HAP-1 (cell line): ENCODE measurements at regions not wholly inside any gene's neighbourhood (a gene's known extent, or its start where the extent isn't known, plus 50 kb on each side); places are given as distances from the start of the nearest gene placed in this dataset.
A peak's percentile ranks its signal among the peaks of the same experiment; 100 is the strongest.
"Not testable (repeated sequence)": the region's sequence is repeated elsewhere in the genome, so short reads cannot be mapped to it uniquely, and the experiment has no call there.

Experiments
- DNase-seq, 2 experiments: peaks; one replicate each; pipeline ENCODE4 v3.0.0-alpha.2; 2016 to 2020; ENCODE audit warnings: low spot score in 2 of 2
- H3K27me3 ChIP-seq: fragments of 250-450 bp; sonication (Bioruptor Pico); 2 replicates; pipeline ENCODE4 v1.5.1; 2020; ENCODE audit warnings: low read depth, mild to moderate bottlenecking, moderate library complexity
- H3K36me3 ChIP-seq: fragments of 250-450 bp; sonication (Bioruptor Pico); replicated peaks from 2 replicates; pipeline ENCODE4 v1.5.1; 2020; ENCODE audit warnings: mild to moderate bottlenecking
- H3K4me1 ChIP-seq: fragments of 250-450 bp; sonication (Bioruptor Pico); 2 replicates; pipeline ENCODE4 v1.5.1; 2020; ENCODE audit warnings: mild to moderate bottlenecking
- H3K4me3 ChIP-seq: fragments of 250-450 bp; sonication (Bioruptor Pico); 2 replicates; pipeline ENCODE4 v1.5.1; 2020; ENCODE audit warnings: mild to moderate bottlenecking, moderate library complexity
- H3K9me3 ChIP-seq: fragments of 250-450 bp; sonication (Bioruptor Pico); 2 replicates; pipeline ENCODE4 v1.5.1; 2020; ENCODE audit warnings: mild to moderate bottlenecking, moderate library complexity
- in situ Hi-C: fragments of 300-500 bp; cut with MboI; formaldehyde crosslinking; loops from 3 replicates; pipeline ENCODE4 v1.14.3; 2020; ENCODE audit warnings: low sequenced_read_pairs, inconsistent platforms, mixed read lengths

- H3K4me1 ChIP-seq = not testable (repeated sequence)
These were observed 143.4 kb upstream of the POGK start for GRCh38 chr1:166695834-166696233.

GRCh38 chr1:166698771-166699170, 140.5 kb upstream of the POGK start:
- Histone ChIP-seq H3K36me3 (no peaks in the 10 kb centered on the region), H3K9me3 (no peaks in the 10 kb centered on the region), H3K4me1 (peaks cover 29% of the 10 kb centered on the region), H3K4me3 (no peak overlapping the region), H3K27me3 (no peaks in the 10 kb centered on the region)
- DNase-seq = no peak
- in situ Hi-C loops = no loop called here

More at GRCh38 chr1:166695834-166696233, 143.4 kb upstream of the POGK start:
- H3K36me3 ChIP-seq, H3K4me3 ChIP-seq, H3K27me3 ChIP-seq, H3K9me3 ChIP-seq, in situ Hi-C loops, DNase-seq: not testable (repeated sequence)

DNA sequence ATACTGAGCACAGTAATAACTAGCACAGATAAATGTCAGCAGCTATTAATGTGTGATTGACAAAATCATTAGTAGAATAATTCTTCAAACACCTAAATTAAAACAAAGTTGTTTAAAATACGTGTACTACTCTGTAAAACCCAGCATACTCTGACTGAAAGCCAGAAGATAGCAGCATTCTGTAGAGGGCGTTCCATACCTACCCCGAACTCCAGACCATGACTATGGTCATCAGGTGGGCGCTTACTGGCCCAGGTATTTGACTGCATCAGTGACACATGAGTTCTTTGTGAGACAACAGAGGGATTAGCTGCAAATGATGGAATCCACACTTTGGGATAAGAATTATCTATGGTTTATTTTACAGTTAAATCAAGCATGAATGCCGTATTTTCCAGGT, 139.7 kb upstream of the POGK start:
- Histone ChIP-seq H3K9me3 (no peaks in the 10 kb centered on the region), H3K36me3 (no peaks in the 10 kb centered on the region), H3K27me3 (no peaks in the 10 kb centered on the region), H3K4me3 (no peak overlapping the region), H3K4me1 (peaks cover 29% of the 10 kb centered on the region)
- in situ Hi-C loops = no loop called here
- DNase-seq = no peak

DNA sequence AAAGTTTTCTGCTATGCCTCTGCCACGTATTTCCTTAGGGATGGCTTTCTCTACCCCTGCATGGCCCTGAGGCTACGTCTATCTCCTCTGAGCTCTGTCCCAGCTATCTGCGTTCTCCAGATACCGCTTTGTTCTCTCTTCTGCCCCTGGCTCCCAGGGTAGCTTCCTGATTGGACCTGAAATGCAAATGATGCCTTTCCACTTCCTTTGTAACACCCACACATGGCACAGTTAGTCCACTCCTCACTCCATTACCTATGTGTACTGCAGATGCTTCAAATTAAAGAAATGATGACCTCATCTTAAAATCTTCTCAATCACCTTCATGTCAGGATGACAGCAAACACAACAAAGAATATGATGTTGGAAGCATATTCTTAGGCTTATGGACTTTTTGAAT, 138.6 kb upstream of the POGK start:
- peaks cover 29% of the 10 kb centered on the region for H3K4me1 ChIP-seq
- no peaks in the 10 kb centered on the region for H3K9me3 ChIP-seq
- H3K4me3 ChIP-seq = no peak overlapping the region
- H3K36me3 ChIP-seq = no peaks in the 10 kb centered on the region
- H3K27me3 ChIP-seq = no peaks in the 10 kb centered on the region
- in situ Hi-C loops = no loop called here
- DNase-seq = peak; percentile 56 to 62

DNA sequence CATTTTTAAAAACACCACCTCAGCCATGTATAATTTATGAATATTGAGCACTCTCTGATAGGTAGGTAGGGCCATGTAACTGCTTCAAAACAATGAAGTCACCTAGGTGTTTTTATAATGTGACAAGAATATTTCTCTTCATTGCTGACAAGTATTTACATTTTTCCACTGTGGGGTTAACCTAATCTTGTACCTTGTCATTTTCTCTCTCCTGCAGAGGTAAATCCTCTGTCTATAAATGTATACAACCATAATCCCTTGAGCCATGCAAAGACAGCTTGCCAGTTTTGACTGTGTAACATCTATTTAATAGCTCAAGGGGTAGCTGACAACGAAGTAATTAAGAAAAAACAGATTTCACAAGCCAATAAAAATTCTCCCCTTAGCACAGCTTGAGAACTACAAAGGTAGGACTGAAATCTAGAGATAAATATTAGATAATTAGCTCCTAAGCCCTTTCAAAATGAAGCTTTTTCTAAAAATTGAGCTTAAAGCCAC, 137.6 kb upstream of the POGK start:
- Histone ChIP-seq H3K36me3 (no peaks in the 10 kb centered on the region), H3K4me1 (peaks cover 29% of the 10 kb centered on the region), H3K9me3 (no peaks in the 10 kb centered on the region), H3K27me3 (no peaks in the 10 kb centered on the region), H3K4me3 (no peak overlapping the region)
- peak; percentile 10 to 84 for DNase-seq
- in situ Hi-C loops = no loop called here

DNA sequence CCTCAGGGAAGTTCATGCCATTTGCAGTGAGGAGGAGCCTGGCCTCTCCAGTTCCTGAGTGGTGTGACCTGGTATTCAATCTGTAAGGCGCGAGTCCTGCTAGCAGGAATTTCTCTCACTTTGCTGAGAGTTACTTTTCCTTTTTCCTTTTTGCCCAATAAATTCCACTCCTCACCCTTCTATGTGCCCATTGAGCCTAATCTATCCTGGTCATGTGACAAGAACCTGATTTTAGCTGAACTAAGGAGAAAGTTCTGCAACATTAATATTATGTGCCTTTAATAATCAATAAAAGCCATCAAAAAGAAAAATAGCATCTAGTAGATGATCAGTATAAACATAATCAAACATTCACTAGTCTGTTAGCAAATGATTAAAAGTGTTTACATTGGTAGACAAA, 136.1 kb upstream of the POGK start:
- H3K4me3 ChIP-seq = no peak overlapping the region
- DNase-seq = no peak
- peaks cover 29% of the 10 kb centered on the region for H3K4me1 ChIP-seq
- no peaks in the 10 kb centered on the region for H3K36me3 ChIP-seq
- in situ Hi-C loops = no loop called here
- H3K9me3 ChIP-seq = no peaks in the 10 kb centered on the region
- no peaks in the 10 kb centered on the region for H3K27me3 ChIP-seq

DNA sequence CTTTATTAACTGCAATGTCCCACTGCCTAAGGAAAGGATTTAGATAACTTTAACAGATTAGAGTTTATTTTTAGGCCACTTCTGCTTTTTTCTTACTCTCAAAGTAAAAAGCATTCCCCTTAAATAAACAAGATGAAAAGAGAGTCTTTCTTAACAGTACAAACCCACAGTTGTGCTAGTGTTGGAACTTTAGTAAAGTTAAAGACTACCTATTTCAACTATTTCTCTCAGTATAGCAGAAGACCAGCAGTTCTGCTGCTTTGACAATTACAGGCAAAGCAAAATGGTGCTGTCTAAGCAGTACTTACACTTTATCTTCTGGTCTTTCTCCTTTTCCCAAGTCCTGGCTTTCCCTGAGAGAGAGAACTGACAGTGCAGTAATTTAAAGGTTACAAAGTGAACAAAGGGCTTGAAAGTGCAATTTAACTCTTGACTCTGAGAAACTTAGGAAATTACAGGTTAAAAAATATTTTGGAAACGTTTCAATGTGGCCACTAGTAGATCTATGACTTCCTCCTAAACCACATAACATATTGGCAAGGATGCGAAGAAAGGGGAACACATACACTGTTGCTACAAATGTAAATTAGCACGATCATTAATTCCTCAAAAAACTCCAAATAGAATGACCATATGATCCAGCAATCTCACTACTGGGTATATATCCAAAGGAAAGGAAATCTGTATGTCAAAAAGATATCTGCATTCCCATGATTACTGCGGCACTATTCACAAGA, 135.4 kb upstream of the POGK start:
- Histone ChIP-seq H3K4me1 (peaks cover 29% of the 10 kb centered on the region), H3K36me3 (no peaks in the 10 kb centered on the region), H3K9me3 (no peaks in the 10 kb centered on the region), H3K4me3 (no peak overlapping the region), H3K27me3 (no peaks in the 10 kb centered on the region)
- in situ Hi-C loops = no loop called here
- DNase-seq = no peak

DNA sequence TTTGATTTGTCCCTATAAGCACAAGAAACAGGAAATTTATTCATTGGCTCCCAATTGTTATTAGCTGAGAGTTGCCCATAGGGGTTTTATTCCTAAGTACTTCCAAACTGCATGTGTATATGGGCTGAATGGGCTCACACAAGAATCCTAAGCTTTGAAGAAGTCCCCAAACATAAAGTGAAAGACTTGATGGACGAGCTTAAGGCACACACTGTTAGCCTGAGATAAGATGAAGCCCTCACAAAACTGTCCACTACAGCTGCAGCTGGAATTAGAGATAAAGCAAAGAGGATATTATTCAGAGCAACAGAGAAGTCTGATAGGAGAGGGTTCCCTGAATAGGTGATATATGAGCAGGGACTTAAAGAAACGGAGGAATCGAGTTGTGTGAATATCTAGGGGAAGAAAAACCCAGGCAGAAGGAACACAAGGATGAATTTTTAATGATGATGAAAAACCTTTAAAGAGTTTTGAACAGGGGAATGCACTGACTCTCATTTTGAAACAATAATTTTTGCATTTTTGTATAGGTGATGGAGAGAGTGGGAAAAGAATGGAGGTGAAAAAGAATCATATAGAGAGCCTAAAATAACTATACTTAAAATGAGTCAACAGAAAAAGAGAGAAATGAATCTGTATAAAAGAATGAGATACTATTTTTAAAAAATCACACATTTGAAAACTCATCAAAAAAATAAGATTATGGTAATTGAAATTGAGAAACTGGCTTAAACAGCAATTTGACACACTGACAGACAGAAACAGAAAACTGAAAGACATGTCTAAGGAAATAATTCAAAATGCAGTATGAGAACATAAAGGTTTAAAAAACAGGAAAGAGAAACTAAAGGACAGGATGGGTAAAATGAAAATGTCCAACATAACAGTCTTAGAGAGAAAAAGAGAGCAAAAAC, 133.6 kb upstream of the POGK start:
- no peaks in the 10 kb centered on the region for H3K9me3 ChIP-seq
- no peaks in the 10 kb centered on the region for H3K27me3 ChIP-seq
- H3K4me1 ChIP-seq = peaks cover 21% of the 10 kb centered on the region
- in situ Hi-C loops = no loop called here
- H3K36me3 ChIP-seq = no peaks in the 10 kb centered on the region
- no peak overlapping the region for H3K4me3 ChIP-seq
- DNase-seq = no peak

DNA sequence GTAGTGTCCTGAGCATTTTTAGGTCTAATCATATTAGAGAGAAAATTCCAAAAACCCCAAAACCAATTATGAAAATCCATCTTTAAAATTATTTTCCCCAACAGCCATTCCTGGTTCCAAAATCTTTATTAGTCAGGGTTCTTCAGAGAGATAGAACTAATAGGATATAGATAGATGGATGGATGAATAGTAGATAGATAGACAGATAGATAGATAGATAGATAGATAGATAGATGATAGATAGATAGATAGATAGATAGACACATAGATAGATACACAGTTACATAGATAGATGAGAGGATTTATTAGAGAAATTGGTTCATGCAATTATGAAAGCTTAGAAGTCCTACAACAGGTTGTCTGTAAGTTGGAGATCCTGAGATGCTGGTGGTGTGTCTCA, 122.7 kb upstream of the POGK start:
- no peak overlapping the region for H3K4me3 ChIP-seq
- no peaks in the 10 kb centered on the region for H3K36me3 ChIP-seq
- no peaks in the 10 kb centered on the region for H3K4me1 ChIP-seq
- no peaks in the 10 kb centered on the region for H3K27me3 ChIP-seq
- in situ Hi-C loops = no loop called here
- peaks cover 4% of the 10 kb centered on the region for H3K9me3 ChIP-seq
- DNase-seq = no peak

DNA sequence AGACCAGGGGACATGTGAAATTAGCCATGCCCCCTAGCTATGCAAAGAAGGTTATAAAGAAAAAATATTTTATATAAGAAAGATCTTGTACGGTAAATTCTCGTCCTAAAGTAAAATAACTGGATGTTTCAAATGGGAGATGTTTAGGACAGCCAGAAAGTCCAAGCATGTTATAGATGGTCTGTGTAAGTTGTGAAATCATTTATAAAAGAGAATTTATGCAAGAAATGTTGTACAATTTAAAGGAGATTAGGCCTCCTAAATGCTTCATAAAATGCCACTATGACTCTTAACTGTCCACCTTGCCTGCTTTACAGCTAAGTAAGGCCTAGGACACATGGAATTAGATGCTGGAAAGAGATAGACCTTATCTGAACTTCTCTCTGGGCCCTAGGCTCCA, 118.1 kb upstream of the POGK start:
- Histone ChIP-seq H3K27me3 (no peaks in the 10 kb centered on the region), H3K4me1 (no peaks in the 10 kb centered on the region), H3K9me3 (peaks cover 4% of the 10 kb centered on the region), H3K36me3 (no peaks in the 10 kb centered on the region), H3K4me3 (no peak overlapping the region)
- no peak for DNase-seq
- in situ Hi-C loops = no loop called here

DNA sequence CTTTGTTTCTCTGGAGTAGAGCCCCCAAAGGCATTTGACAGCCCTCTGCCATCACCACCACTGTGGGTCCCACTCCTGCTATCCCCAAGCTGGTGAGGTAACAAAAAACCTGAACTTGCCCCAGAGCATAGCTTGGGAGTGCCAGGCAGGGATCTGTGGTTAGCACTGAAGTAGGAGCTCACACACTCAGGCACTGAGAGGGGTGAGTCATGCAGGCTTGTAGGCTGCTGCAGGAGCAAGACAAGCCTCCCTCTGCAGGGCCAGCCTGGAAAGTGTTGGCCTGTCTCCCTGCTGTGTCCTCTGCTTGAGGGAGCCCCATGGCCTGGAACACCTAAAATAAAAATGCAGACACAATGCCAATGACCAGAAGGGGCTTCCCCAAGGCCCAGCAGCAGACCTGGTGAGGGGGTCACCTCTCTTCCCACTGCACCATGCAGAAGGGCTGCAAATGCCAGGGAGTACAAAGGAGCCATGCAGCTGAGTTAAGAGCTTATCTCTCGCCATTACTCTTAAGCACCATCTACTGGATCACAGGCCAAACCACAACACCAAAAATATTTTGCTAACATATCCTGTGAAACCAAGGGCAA, 108.9 kb upstream of the POGK start:
- no peaks in the 10 kb centered on the region for H3K27me3 ChIP-seq
- H3K4me3 ChIP-seq = no peak overlapping the region
- H3K4me1 ChIP-seq = no peaks in the 10 kb centered on the region
- in situ Hi-C loops = no loop called here
- no peaks in the 10 kb centered on the region; the same call in 1 of the 2 replicates for H3K9me3 ChIP-seq
- peak in 1 of 2 experiments; percentile 37 for DNase-seq
- no peaks in the 10 kb centered on the region for H3K36me3 ChIP-seq

GRCh38 chr1:166738140-166738539, 101.1 kb upstream of the POGK start:
- Histone ChIP-seq H3K27me3 (no peaks in the 10 kb centered on the region), H3K9me3 (no peaks in the 10 kb centered on the region), H3K36me3 (no peaks in the 10 kb centered on the region), H3K4me1 (no peaks in the 10 kb centered on the region), H3K4me3 (no peak overlapping the region)
- in situ Hi-C loops = no loop called here
- DNase-seq = no peak

- in situ Hi-C loops = no loop called here
These were observed 100.4 kb upstream of the POGK start for GRCh38 chr1:166738873-166739272.

More at GRCh38 chr1:166738873-166739272, 100.4 kb upstream of the POGK start:
- no peaks in the 10 kb centered on the region for H3K36me3 ChIP-seq
- DNase-seq = no peak
- no peaks in the 10 kb centered on the region for H3K27me3 ChIP-seq
- H3K4me3 ChIP-seq = no peak overlapping the region
- H3K9me3 ChIP-seq = no peaks in the 10 kb centered on the region
- no peaks in the 10 kb centered on the region for H3K4me1 ChIP-seq
